ENCODE measurements at regions not wholly inside any gene's neighbourhood (a gene's known extent, or its start where the extent isn't known, plus 50 kb on each side); places are given as distances from the start of the nearest gene placed in this dataset.
"Not testable (repeated sequence)": the region's sequence is repeated elsewhere in the genome, so short reads cannot be mapped to it uniquely, and the experiment has no call there.

- no peak for DNase-seq (ENCODE audit: low read depth in 2 of 2)
Observed at GRCh38 chr15:61410662-61411061, 181.6 kb upstream of the RORA start.

GRCh38 chr15:61404567-61404966, 175.5 kb upstream of the RORA start:
- no peak for DNase-seq (ENCODE audit: low read depth in 2 of 2)

GRCh38 chr15:61403884-61404283, 174.8 kb upstream of the RORA start:
- DNase-seq (ENCODE audit: low read depth in 2 of 2): no peak

- DNase-seq (ENCODE audit: low read depth in 2 of 2): no peak
Observed at GRCh38 chr15:61401903-61402698, 173.0 kb upstream of the RORA start.

GRCh38 chr15:61398310-61398709, 169.2 kb upstream of the RORA start:
- no peak for DNase-seq (ENCODE audit: low read depth in 2 of 2)

- no peak for DNase-seq (ENCODE audit: low read depth in 2 of 2)
Observed at GRCh38 chr15:61396235-61396919, 167.3 kb upstream of the RORA start.

GRCh38 chr15:61393949-61394348, 164.8 kb upstream of the RORA start:
- no peak for DNase-seq (ENCODE audit: low read depth in 2 of 2)

- DNase-seq (ENCODE audit: low read depth in 2 of 2): no peak
Observed at GRCh38 chr15:61393524-61393923, 164.4 kb upstream of the RORA start.

- no peak for DNase-seq (ENCODE audit: low read depth in 2 of 2)
Observed at GRCh38 chr15:61390138-61390537, 161.0 kb upstream of the RORA start.

- no peak for DNase-seq (ENCODE audit: low read depth in 2 of 2)
Observed at GRCh38 chr15:61389334-61390028, 160.4 kb upstream of the RORA start.

- DNase-seq (ENCODE audit: low read depth in 2 of 2): no peak
Observed at GRCh38 chr15:61387675-61388074, 158.6 kb upstream of the RORA start.

GRCh38 chr15:61383421-61383820, 154.3 kb upstream of the RORA start:
- DNase-seq (ENCODE audit: low read depth in 2 of 2): peak; percentile 80 to 82

- DNase-seq (ENCODE audit: low read depth in 2 of 2): no peak
Observed at GRCh38 chr15:61382927-61383326, 153.8 kb upstream of the RORA start.

GRCh38 chr15:61381501-61381900, 152.4 kb upstream of the RORA start:
- DNase-seq (ENCODE audit: low read depth in 2 of 2): no peak

GRCh38 chr15:61380270-61380669, 151.2 kb upstream of the RORA start:
- DNase-seq (ENCODE audit: low read depth in 2 of 2): no peak

- DNase-seq (ENCODE audit: low read depth in 2 of 2): no peak
Observed at GRCh38 chr15:61379005-61379404, 149.9 kb upstream of the RORA start.

- DNase-seq (ENCODE audit: low read depth in 2 of 2): no peak
Observed at GRCh38 chr15:61376961-61377360, 147.9 kb upstream of the RORA start.

- no peak for DNase-seq (ENCODE audit: low read depth in 2 of 2)
Observed at GRCh38 chr15:61376516-61376915, 147.4 kb upstream of the RORA start.

GRCh38 chr15:61374848-61375247, 145.7 kb upstream of the RORA start:
- DNase-seq (ENCODE audit: low read depth in 2 of 2): no peak

GRCh38 chr15:61367953-61368352, 138.9 kb upstream of the RORA start:
- no peak for DNase-seq (ENCODE audit: low read depth in 2 of 2)

- no peak for DNase-seq (ENCODE audit: low read depth in 2 of 2)
Observed at GRCh38 chr15:61364871-61365270, 135.8 kb upstream of the RORA start.

GRCh38 chr15:61362912-61363311, 133.8 kb upstream of the RORA start:
- not testable (repeated sequence) for DNase-seq (ENCODE audit: low read depth in 2 of 2)

- DNase-seq (ENCODE audit: low read depth in 2 of 2): no peak
Observed at GRCh38 chr15:61344293-61344692, 115.2 kb upstream of the RORA start.
